ENCODE measurements at regions not wholly inside any gene's neighbourhood (a gene's known extent, or its start where the extent isn't known, plus 50 kb on each side); places are given as distances from the start of the nearest gene placed in this dataset.

- no peak overlapping the region for H3K4me3 ChIP-seq (ENCODE audit: low read length)
- POLR2A ChIA-PET, result no interaction called here
- no peak overlapping the region for H3K4me3 Mint-ChIP-seq
- no peaks in the 10 kb centered on the region for H3K27me3 ChIP-seq (ENCODE audit: insufficient read depth, low read length, poor library complexity, severe bottlenecking)
- peaks cover 12 to 50% of the 10 kb centered on the region in 2 donors for H3K27me3 Mint-ChIP-seq
- peaks cover 0 to 5% (median 1%) of the 10 kb centered on the region in 3 donors for H3K4me1 Mint-ChIP-seq
- no peak overlapping the region for H3K27ac ChIP-seq (ENCODE audit: low read depth, low read length)
- H3K9me3 ChIP-seq (ENCODE audit: low read length), result no peaks in the 10 kb centered on the region
- CTCF ChIA-PET, result no interaction called here
- DNase-seq, result no peak
- peaks cover 0 to 3% (median 0%) of the 10 kb centered on the region in 5 donors for H3K9me3 Mint-ChIP-seq
- H3K36me3 ChIP-seq (ENCODE audit: insufficient read depth, low read length), result no peaks in the 10 kb centered on the region
- no peaks in the 10 kb centered on the region for H3K36me3 Mint-ChIP-seq
- no peaks in the 10 kb centered on the region for H3K4me1 ChIP-seq (ENCODE audit: insufficient read depth, low read length)
- no peak overlapping the region for H3K27ac Mint-ChIP-seq
Measured at GRCh38 chr3:193998123-193998448, 137.9 kb upstream of the HES1 start.

- H3K36me3 Mint-ChIP-seq, result no peaks in the 10 kb centered on the region
- CTCF ChIA-PET, result no interaction called here
Measured at GRCh38 chr3:193998628-193999195, 137.2 kb upstream of the HES1 start.

GRCh38 chr3:194000100-194000499, 135.8 kb upstream of the HES1 start:
- Histone ChIP-seq H3K27ac (ENCODE audit: low read depth, low read length) (no peak overlapping the region), H3K36me3 (ENCODE audit: insufficient read depth, low read length) (no peaks in the 10 kb centered on the region), H3K4me3 (ENCODE audit: low read length) (no peak overlapping the region), H3K27me3 (ENCODE audit: insufficient read depth, low read length, poor library complexity, severe bottlenecking) (peaks cover 6% of the 10 kb centered on the region), H3K4me1 (ENCODE audit: insufficient read depth, low read length) (no peaks in the 10 kb centered on the region), H3K9me3 (ENCODE audit: low read length) (no peaks in the 10 kb centered on the region)
- Mint-ChIP-seq H3K4me1 (peaks cover 0 to 5% (median 1%) of the 10 kb centered on the region in 3 donors), H3K9me3 (peaks cover 0 to 3% (median 0%) of the 10 kb centered on the region in 5 donors), H3K36me3 (no peaks in the 10 kb centered on the region), H3K27me3 (peaks cover 23 to 60% of the 10 kb centered on the region in 2 donors), H3K27ac (no peak overlapping the region), H3K4me3 (no peak overlapping the region)
- POLR2A ChIA-PET, result no interaction called here
- CTCF ChIA-PET, result no interaction called here
- no peak for DNase-seq

More at GRCh38 chr3:193998628-193999195, 137.2 kb upstream of the HES1 start:
- peaks cover 3% of the 10 kb centered on the region for H3K27me3 ChIP-seq (ENCODE audit: insufficient read depth, low read length, poor library complexity, severe bottlenecking)
- peaks cover 0 to 5% (median 1%) of the 10 kb centered on the region in 3 donors for H3K4me1 Mint-ChIP-seq
- H3K36me3 ChIP-seq (ENCODE audit: insufficient read depth, low read length), result no peaks in the 10 kb centered on the region
- H3K4me3 ChIP-seq (ENCODE audit: low read length), result no peak overlapping the region
- H3K4me3 Mint-ChIP-seq, result no peak overlapping the region
- no peak for DNase-seq
- POLR2A ChIA-PET, result no interaction called here
- no peak overlapping the region for H3K27ac ChIP-seq (ENCODE audit: low read depth, low read length)
- H3K4me1 ChIP-seq (ENCODE audit: insufficient read depth, low read length), result no peaks in the 10 kb centered on the region
- no peak overlapping the region for H3K27ac Mint-ChIP-seq
- H3K27me3 Mint-ChIP-seq, result peaks cover 13 to 55% of the 10 kb centered on the region in 2 donors
- H3K9me3 Mint-ChIP-seq, result peaks cover 0 to 3% (median 0%) of the 10 kb centered on the region in 5 donors
- H3K9me3 ChIP-seq (ENCODE audit: low read length), result no peaks in the 10 kb centered on the region

- CTCF ChIA-PET, result no interaction called here
- no peak overlapping the region for H3K27ac ChIP-seq (ENCODE audit: low read depth, low read length)
- H3K9me3 Mint-ChIP-seq, result peaks cover 0 to 3% (median 0%) of the 10 kb centered on the region in 5 donors
Measured at GRCh38 chr3:194000712-194001111, 135.2 kb upstream of the HES1 start.

GRCh38 chr3:194001728-194002459, 134.1 kb upstream of the HES1 start:
- Histone ChIP-seq H3K36me3 (ENCODE audit: insufficient read depth, low read length) (no peaks in the 10 kb centered on the region), H3K4me3 (ENCODE audit: low read length) (no peak overlapping the region), H3K9me3 (ENCODE audit: low read length) (no peaks in the 10 kb centered on the region), H3K4me1 (ENCODE audit: insufficient read depth, low read length) (no peaks in the 10 kb centered on the region), H3K27me3 (ENCODE audit: insufficient read depth, low read length, poor library complexity, severe bottlenecking) (peaks cover 6% of the 10 kb centered on the region), H3K27ac (ENCODE audit: low read depth, low read length) (no peak overlapping the region)
- peaks cover 0 to 5% (median 1%) of the 10 kb centered on the region in 3 donors for H3K4me1 Mint-ChIP-seq
- peaks cover 23 to 61% of the 10 kb centered on the region in 2 donors for H3K27me3 Mint-ChIP-seq
- no peak overlapping the region for H3K27ac Mint-ChIP-seq
- no peaks in the 10 kb centered on the region for H3K36me3 Mint-ChIP-seq
- H3K9me3 Mint-ChIP-seq, result peaks cover 0 to 2% (median 0%) of the 10 kb centered on the region in 5 donors
- no peak overlapping the region for H3K4me3 Mint-ChIP-seq
- no peak for DNase-seq
- CTCF ChIA-PET, result no interaction called here
- POLR2A ChIA-PET, result no interaction called here

More at GRCh38 chr3:194000712-194001111, 135.2 kb upstream of the HES1 start:
- Mint-ChIP-seq H3K36me3 (no peaks in the 10 kb centered on the region), H3K4me3 (no peak overlapping the region), H3K27ac (no peak overlapping the region), H3K4me1 (peaks cover 0 to 5% (median 1%) of the 10 kb centered on the region in 3 donors), H3K27me3 (peaks cover 23 to 61% of the 10 kb centered on the region in 2 donors)
- peaks cover 6% of the 10 kb centered on the region for H3K27me3 ChIP-seq (ENCODE audit: insufficient read depth, low read length, poor library complexity, severe bottlenecking)
- no peak overlapping the region for H3K4me3 ChIP-seq (ENCODE audit: low read length)
- no peaks in the 10 kb centered on the region for H3K4me1 ChIP-seq (ENCODE audit: insufficient read depth, low read length)
- DNase-seq, result no peak
- no peaks in the 10 kb centered on the region for H3K9me3 ChIP-seq (ENCODE audit: low read length)
- no peaks in the 10 kb centered on the region for H3K36me3 ChIP-seq (ENCODE audit: insufficient read depth, low read length)
- POLR2A ChIA-PET, result no interaction called here

DNA sequence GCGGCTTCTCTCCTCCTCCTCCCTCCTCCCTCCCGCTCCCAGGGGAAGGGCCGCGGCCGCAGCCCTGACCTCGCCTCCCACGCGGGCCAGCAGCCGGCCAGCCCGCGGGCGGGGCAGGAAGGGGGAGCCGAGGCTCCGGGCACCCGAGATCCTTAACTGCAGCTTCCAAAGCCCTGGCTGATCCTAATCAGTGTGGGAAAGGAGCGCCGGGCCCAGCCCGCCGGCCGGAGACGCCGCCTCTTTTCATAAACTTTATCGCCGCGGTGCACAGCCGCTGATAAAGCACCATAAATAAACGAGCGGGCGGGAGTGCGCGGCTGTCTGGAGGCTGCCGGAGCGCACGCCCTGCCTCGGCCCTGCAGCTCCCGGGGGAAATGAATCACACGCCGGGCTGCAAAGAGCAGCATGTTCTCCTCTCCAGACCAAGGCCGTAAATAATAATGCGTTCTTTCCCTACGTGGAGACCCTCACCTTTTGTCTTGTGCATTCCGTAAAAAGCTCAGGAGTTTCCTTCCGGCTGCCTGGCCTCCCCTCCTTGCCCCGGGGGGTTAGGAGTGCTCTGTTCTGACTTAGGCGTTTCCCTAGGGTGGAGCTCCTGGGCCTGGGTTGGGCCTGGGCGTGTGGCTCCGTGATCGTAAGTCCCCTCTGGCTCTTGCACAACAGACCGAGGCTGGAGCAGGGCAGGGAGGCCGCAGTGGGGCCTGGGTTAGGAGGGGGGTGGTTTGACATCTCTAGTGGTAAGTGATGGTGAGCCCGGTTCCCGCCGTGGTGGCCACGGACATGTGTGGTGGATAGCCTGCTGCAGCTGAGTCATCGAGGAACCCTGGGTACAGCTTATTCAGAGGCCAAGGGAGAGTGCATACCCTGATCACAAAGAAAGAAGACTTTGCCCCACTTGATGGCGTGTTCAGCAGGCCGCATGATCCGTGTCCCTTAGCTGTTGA, 132.6 kb upstream of the HES1 start:
- no peaks in the 10 kb centered on the region for H3K4me1 ChIP-seq (ENCODE audit: insufficient read depth, low read length)
- DNase-seq, result no peak
- CTCF ChIA-PET, result no interaction called here
- Mint-ChIP-seq H3K4me1 (peaks cover 0 to 5% (median 1%) of the 10 kb centered on the region in 3 donors), H3K36me3 (no peaks in the 10 kb centered on the region), H3K27me3 (peaks cover 30 to 61% of the 10 kb centered on the region in 2 donors), H3K27ac (no peak overlapping the region), H3K4me3 (no peak overlapping the region), H3K9me3 (no peaks in the 10 kb centered on the region)
- peaks cover 6% of the 10 kb centered on the region for H3K27me3 ChIP-seq (ENCODE audit: insufficient read depth, low read length, poor library complexity, severe bottlenecking)
- no peaks in the 10 kb centered on the region for H3K36me3 ChIP-seq (ENCODE audit: insufficient read depth, low read length)
- no peak overlapping the region for H3K4me3 ChIP-seq (ENCODE audit: low read length)
- peak overlapping the region; percentile 27 for H3K27ac ChIP-seq (ENCODE audit: low read depth, low read length)
- POLR2A ChIA-PET, result no interaction called here
- H3K9me3 ChIP-seq (ENCODE audit: low read length), result no peaks in the 10 kb centered on the region

GRCh38 chr3:194005930-194006501, 129.9 kb upstream of the HES1 start:
- no peaks in the 10 kb centered on the region for H3K9me3 Mint-ChIP-seq
- no peak overlapping the region for H3K27ac ChIP-seq (ENCODE audit: low read depth, low read length)
- H3K4me3 ChIP-seq (ENCODE audit: low read length), result no peak overlapping the region
- H3K27me3 ChIP-seq (ENCODE audit: insufficient read depth, low read length, poor library complexity, severe bottlenecking), result peaks cover 6% of the 10 kb centered on the region
- H3K4me1 Mint-ChIP-seq, result peaks cover 0 to 5% (median 1%) of the 10 kb centered on the region in 3 donors
- H3K27ac Mint-ChIP-seq, result no peak overlapping the region
- no peaks in the 10 kb centered on the region for H3K36me3 ChIP-seq (ENCODE audit: insufficient read depth, low read length)
- CTCF ChIA-PET, result no interaction called here
- no peaks in the 10 kb centered on the region for H3K36me3 Mint-ChIP-seq
- no peaks in the 10 kb centered on the region for H3K4me1 ChIP-seq (ENCODE audit: insufficient read depth, low read length)
- H3K9me3 ChIP-seq (ENCODE audit: low read length), result no peaks in the 10 kb centered on the region
- no peak for DNase-seq
- H3K27me3 Mint-ChIP-seq, result peaks cover 31 to 53% of the 10 kb centered on the region in 2 donors
- no peak overlapping the region for H3K4me3 Mint-ChIP-seq
- POLR2A ChIA-PET, result no interaction called here

Data from CD8-positive, alpha-beta memory T cell (primary cell).